HCT116 (cell line): ENCODE measurements at regions not wholly inside any gene's neighbourhood (a gene's known extent, or its start where the extent isn't known, plus 50 kb on each side); places are given as distances from the start of the nearest gene placed in this dataset.

Source experiments
- ATAC-seq: fragments of 200-7000 bp; cut with Tn5 transposase; 2 replicates; pipeline ENCODE4 v1.9.1; 2020; ENCODE audit warnings: mild to moderate bottlenecking, moderate library complexity
- BruUV-seq: library from RNA; stranded (reverse); fragments of 400-500 nt; replicated peaks from 2 replicates; lab custom pipeline; 2021; lab: Mats Ljungman, UMichigan
- CTCF ChIA-PET: fragments of 300-600 bp; sonication (Branson Sonifier 250); formaldehyde crosslinking; loops from one replicate; lab custom pipeline; 2021; ENCODE audit warnings: antibody characterized with exemption; lab: Charles Lee
- POLR2A ChIA-PET: fragments of 300-600, 350-600 bp; sonication (Branson Sonifier 250); formaldehyde crosslinking; loops from one replicate; lab custom pipeline; 2021; ENCODE audit warnings: antibody characterized with exemption; lab: Charles Lee
- RAD21 ChIA-PET, 2 experiments: fragments of 300-600 bp; sonication (Branson Sonifier 250); formaldehyde crosslinking; loops; one replicate each; lab custom pipeline; 2023; ENCODE audit warnings: low total read pairs in 2 of 2; ENCODE audit not compliant: uncharacterized antibody in 2 of 2, unreplicated experiment in 2 of 2, low non-redundant PET in 1 of 2; lab: Charles Lee
- DNase-seq: peaks from one replicate; pipeline ENCODE4 v3.0.0-alpha.2; 2010; ENCODE audit warnings: low read depth, low spot score
- H2AFZ ChIP-seq: fragments of 200-600 bp; shearing (Covaris generic), sonication (generic); 2 replicates; pipeline ENCODE4 v1.6.1; 2017; ENCODE audit warnings: low read depth, mixed run types, mixed read lengths, antibody characterized with exemption, low read length; ENCODE audit not compliant: poor library complexity, severe bottlenecking
- H3K27ac ChIP-seq: 2 replicates; pipeline ENCODE4 v1.5.1; 2012; ENCODE audit warnings: low read depth, low read length
- H3K27me3 ChIP-seq: fragments of 200-600 bp; sonication (generic); 2 replicates; pipeline ENCODE4 v1.6.1; 2016; ENCODE audit warnings: mixed run types, low read length, mixed read lengths; ENCODE audit not compliant: insufficient read depth
- H3K36me3 ChIP-seq, 2 experiments: fragments of 200-500 bp in 1 of 2; fragments of 200-600 bp in 1 of 2; sonication (Bioruptor generic) in 1 of 2; sonication (generic) in 1 of 2; 2 replicates each; pipeline versions ENCODE4 v1.5.1 to v1.6.1; 2014 to 2016; ENCODE audit warnings: low read length in 2 of 2, inconsistent platforms in 1 of 2, mixed read lengths in 1 of 2, mixed run types in 1 of 2; ENCODE audit not compliant: insufficient read depth in 2 of 2, control insufficient read depth in 1 of 2
- H3K4me1 ChIP-seq, 2 experiments: fragments of 200-600 bp in 1 of 2; sonication (generic) in 1 of 2; 2 replicates each; pipeline versions ENCODE4 v1.5.1 to v1.6.1; 2012 to 2017; ENCODE audit warnings: low read length in 2 of 2, inconsistent platforms in 1 of 2, mild to moderate bottlenecking in 1 of 2, mixed read lengths in 1 of 2, mixed run types in 1 of 2, moderate library complexity in 1 of 2; ENCODE audit not compliant: insufficient read depth in 2 of 2, control insufficient read depth in 1 of 2
- H3K4me2 ChIP-seq: fragments of 200-600 bp; sonication (generic); 2 replicates; pipeline ENCODE4 v1.6.1; 2017; ENCODE audit warnings: mixed run types, low read length, mixed read lengths
- H3K4me3 ChIP-seq, 2 experiments: fragments of 200-600 bp in 1 of 2; sonication (generic) in 1 of 2; replicated peaks in 1 of 2; 2 replicates each; pipeline ENCODE4 v1.5.1; 2011 to 2016; ENCODE audit warnings: low read length in 2 of 2, control low read depth in 1 of 2, low read depth in 1 of 2, mild to moderate bottlenecking in 1 of 2, mixed read lengths in 1 of 2, mixed run types in 1 of 2
- H3K79me2 ChIP-seq: fragments of 200-600 bp; sonication (generic); 2 replicates; pipeline ENCODE4 v1.6.1; 2017; ENCODE audit warnings: mild to moderate bottlenecking, mixed run types, low read length, moderate library complexity, mixed read lengths; ENCODE audit not compliant: insufficient read depth
- H3K9ac ChIP-seq: fragments of 200-600 bp; sonication (generic); 2 replicates; pipeline ENCODE4 v1.6.1; 2016; ENCODE audit warnings: low read length, mixed read lengths
- H3K9me2 ChIP-seq: fragments of 200-600 bp; sonication (generic), shearing (Covaris generic); 2 replicates; pipeline ENCODE4 v1.6.1; 2017; ENCODE audit warnings: mixed run types, mild to moderate bottlenecking, moderate library complexity; ENCODE audit not compliant: insufficient read depth
- H3K9me3 ChIP-seq, 2 experiments: fragments of 200-500 bp in 1 of 2; fragments of 200-600 bp in 1 of 2; sonication (Bioruptor generic) in 1 of 2; sonication (generic) in 1 of 2; 2 replicates each; pipeline ENCODE4 v1.6.1; 2014 to 2017; ENCODE audit warnings: low read length in 2 of 2, mixed read lengths in 2 of 2, inconsistent platforms in 1 of 2, low read depth in 1 of 2, mild to moderate bottlenecking in 1 of 2, mixed run types in 1 of 2, moderate library complexity in 1 of 2; ENCODE audit not compliant: control insufficient read depth in 1 of 2, insufficient read depth in 1 of 2
- H4K20me1 ChIP-seq: fragments of 200-600 bp; sonication (generic), shearing (Covaris generic); 2 replicates; pipeline ENCODE4 v1.6.1; 2017; ENCODE audit warnings: mixed run types, mild to moderate bottlenecking, moderate library complexity; ENCODE audit not compliant: insufficient read depth
- ATF3 ChIP-seq: IDR thresholded peaks from 2 replicates; pipeline ENCODE4 v1.6.1; 2012
- EZH2phosphoT487 ChIP-seq: fragments of 200-600 bp; IDR thresholded peaks from 2 replicates; pipeline ENCODE4 v1.6.1; 2018; ENCODE audit warnings: antibody characterized with exemption, borderline replicate concordance
- MAX ChIP-seq: IDR thresholded peaks from 2 replicates; pipeline ENCODE4 v1.6.1; 2012
- SP1 ChIP-seq: IDR thresholded peaks from 2 replicates; pipeline ENCODE4 v1.6.1; 2012; ENCODE audit warnings: low read depth
- TCF7L2 ChIP-seq: IDR thresholded peaks from 2 replicates; pipeline ENCODE4 v1.7.0; 2011; ENCODE audit warnings: borderline replicate concordance, inconsistent platforms; ENCODE audit not compliant: insufficient read depth, insufficient read length; ENCODE audit errors: extremely low read depth
- intact Hi-C: fragments of 100-400 bp; cut with micrococcal nuclease; formaldehyde crosslinking; loops from 2 replicates; pipeline ENCODE4 v1.10.0; 2022
- TF ChIP-seq, protein P1 (sequence below): IDR thresholded peaks from 2 replicates; pipeline ENCODE4 v1.6.1; 2012; ENCODE audit warnings: low read depth
- TF ChIP-seq, protein P2 (sequence below), 3 experiments: fragments of 200-600 bp in 1 of 3; sonication (generic) in 1 of 3; IDR thresholded peaks in 2 of 3; conservative IDR thresholded peaks in 1 of 3; 2 replicates each; pipeline ENCODE4 v1.5.1; 2012 to 2017; ENCODE audit warnings: low read depth in 2 of 3, low read length in 2 of 3, antibody characterized with exemption in 1 of 3, borderline replicate concordance in 1 of 3, control low read depth in 1 of 3, mild to moderate bottlenecking in 1 of 3, mixed read lengths in 1 of 3, mixed run types in 1 of 3, moderate library complexity in 1 of 3; ENCODE audit not compliant: insufficient read depth in 1 of 3

- TF ChIP-seq, protein P1, sequence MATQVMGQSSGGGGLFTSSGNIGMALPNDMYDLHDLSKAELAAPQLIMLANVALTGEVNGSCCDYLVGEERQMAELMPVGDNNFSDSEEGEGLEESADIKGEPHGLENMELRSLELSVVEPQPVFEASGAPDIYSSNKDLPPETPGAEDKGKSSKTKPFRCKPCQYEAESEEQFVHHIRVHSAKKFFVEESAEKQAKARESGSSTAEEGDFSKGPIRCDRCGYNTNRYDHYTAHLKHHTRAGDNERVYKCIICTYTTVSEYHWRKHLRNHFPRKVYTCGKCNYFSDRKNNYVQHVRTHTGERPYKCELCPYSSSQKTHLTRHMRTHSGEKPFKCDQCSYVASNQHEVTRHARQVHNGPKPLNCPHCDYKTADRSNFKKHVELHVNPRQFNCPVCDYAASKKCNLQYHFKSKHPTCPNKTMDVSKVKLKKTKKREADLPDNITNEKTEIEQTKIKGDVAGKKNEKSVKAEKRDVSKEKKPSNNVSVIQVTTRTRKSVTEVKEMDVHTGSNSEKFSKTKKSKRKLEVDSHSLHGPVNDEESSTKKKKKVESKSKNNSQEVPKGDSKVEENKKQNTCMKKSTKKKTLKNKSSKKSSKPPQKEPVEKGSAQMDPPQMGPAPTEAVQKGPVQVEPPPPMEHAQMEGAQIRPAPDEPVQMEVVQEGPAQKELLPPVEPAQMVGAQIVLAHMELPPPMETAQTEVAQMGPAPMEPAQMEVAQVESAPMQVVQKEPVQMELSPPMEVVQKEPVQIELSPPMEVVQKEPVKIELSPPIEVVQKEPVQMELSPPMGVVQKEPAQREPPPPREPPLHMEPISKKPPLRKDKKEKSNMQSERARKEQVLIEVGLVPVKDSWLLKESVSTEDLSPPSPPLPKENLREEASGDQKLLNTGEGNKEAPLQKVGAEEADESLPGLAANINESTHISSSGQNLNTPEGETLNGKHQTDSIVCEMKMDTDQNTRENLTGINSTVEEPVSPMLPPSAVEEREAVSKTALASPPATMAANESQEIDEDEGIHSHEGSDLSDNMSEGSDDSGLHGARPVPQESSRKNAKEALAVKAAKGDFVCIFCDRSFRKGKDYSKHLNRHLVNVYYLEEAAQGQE, result no peak
- TF ChIP-seq, all 23 proteins: peak for 0
These were observed 303.7 kb downstream of the HLX start (continued) for GRCh38 chr1:221182791-221183533.

DNA sequence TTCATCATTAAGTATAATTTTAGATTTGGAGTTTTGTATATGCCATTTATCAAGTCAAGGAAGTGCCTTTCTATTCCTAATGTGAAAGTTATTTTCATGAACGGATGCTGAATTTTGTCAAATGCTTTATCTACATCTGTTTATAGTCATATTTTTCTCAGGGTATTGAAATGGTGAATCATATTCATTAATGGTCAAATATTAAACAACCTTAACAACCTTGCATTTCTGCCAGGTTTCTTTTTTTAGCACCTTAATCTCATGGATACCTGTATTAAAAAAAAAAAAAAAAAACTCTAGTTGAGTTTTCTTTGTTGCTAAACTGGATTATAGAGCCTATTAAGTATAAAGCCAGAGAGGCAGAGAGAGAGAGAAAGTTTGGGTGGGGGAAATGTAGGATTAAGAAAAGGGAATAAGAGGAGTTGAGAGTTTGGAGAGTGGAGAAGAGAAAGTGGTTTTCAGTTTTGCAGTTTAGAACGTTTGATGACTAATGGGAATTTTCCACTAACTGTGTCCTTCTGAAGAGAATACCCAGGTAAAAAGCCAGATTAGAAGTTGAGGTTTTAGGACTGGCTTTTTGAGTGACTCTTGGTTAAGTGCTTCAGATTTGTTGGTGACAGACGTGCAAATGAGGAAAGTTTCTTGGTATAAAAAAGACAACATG is 305.0 kb downstream of the HLX start:
- intact Hi-C loops, result no loop called here
- H2AFZ ChIP-seq, result no peak overlapping the region
- POLR2A ChIA-PET, result no interaction called here
- BruUV-seq, result no TSS peak
- no peak overlapping the region for H3K4me2 ChIP-seq
- CTCF ChIA-PET, result no interaction called here
- H3K36me3 ChIP-seq, result no peaks in the 10 kb centered on the region
- no peak overlapping the region for H3K9ac ChIP-seq
- H3K9me2 ChIP-seq, result no peaks in the 10 kb centered on the region
- no peak overlapping the region for H3K27ac ChIP-seq
- RAD21 ChIA-PET, result no interaction called here
- H3K27me3 ChIP-seq, result no peaks in the 10 kb centered on the region
- no peaks in the 10 kb centered on the region for H3K4me1 ChIP-seq
- no peak for DNase-seq
- H4K20me1 ChIP-seq, result no peaks in the 10 kb centered on the region
- TF ChIP-seq MAX (no peak), SP1 (no peak), TCF7L2 (no peak), ATF3 (no peak), EZH2phosphoT487 (no peak)
- TF ChIP-seq, protein P2, sequence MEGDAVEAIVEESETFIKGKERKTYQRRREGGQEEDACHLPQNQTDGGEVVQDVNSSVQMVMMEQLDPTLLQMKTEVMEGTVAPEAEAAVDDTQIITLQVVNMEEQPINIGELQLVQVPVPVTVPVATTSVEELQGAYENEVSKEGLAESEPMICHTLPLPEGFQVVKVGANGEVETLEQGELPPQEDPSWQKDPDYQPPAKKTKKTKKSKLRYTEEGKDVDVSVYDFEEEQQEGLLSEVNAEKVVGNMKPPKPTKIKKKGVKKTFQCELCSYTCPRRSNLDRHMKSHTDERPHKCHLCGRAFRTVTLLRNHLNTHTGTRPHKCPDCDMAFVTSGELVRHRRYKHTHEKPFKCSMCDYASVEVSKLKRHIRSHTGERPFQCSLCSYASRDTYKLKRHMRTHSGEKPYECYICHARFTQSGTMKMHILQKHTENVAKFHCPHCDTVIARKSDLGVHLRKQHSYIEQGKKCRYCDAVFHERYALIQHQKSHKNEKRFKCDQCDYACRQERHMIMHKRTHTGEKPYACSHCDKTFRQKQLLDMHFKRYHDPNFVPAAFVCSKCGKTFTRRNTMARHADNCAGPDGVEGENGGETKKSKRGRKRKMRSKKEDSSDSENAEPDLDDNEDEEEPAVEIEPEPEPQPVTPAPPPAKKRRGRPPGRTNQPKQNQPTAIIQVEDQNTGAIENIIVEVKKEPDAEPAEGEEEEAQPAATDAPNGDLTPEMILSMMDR (IDR thresholded peaks at IDR 0.05 in 2 of 3, conservative IDR thresholded peaks at IDR 0.05 in 1 of 3; ENCODE audit: borderline replicate concordance in 1 of 3, insufficient read depth in 1 of 3, low read depth in 2 of 3, low read length in 2 of 3), result no peak
- TF ChIP-seq, all 23 proteins: peak for 0
- Histone ChIP-seq H3K4me3 (no peak overlapping the region), H3K9me3 (no peaks in the 10 kb centered on the region), H3K79me2 (no peaks in the 10 kb centered on the region)
- no peak for ATAC-seq
